Ectodermal cell (in vitro differentiated cells): ENCODE measurements at regions not wholly inside any gene's neighbourhood (a gene's known extent, or its start where the extent isn't known, plus 50 kb on each side); places are given as distances from the start of the nearest gene placed in this dataset.
"Not testable (repeated sequence)": the region's sequence is repeated elsewhere in the genome, so short reads cannot be mapped to it uniquely, and the experiment has no call there.

Source experiments
- H3K27ac ChIP-seq: 2 replicates; pipeline ENCODE4 v1.7.0; 2013; ENCODE audit warnings: mild to moderate bottlenecking, low read depth, low read length; ENCODE audit not compliant: insufficient read depth, poor library complexity, severe bottlenecking
- H3K27me3 ChIP-seq: 2 replicates; pipeline ENCODE4 v1.7.0; 2013; ENCODE audit warnings: mild to moderate bottlenecking, low read length; ENCODE audit not compliant: insufficient read depth, control insufficient read depth, poor library complexity, severe bottlenecking
- H3K36me3 ChIP-seq: one replicate; pipeline ENCODE4 v1.7.0; 2013; ENCODE audit warnings: low read length; ENCODE audit not compliant: control insufficient read depth, insufficient read depth
- H3K4me1 ChIP-seq: one replicate; pipeline ENCODE4 v1.7.0; 2013; ENCODE audit warnings: low read length; ENCODE audit not compliant: control insufficient read depth, insufficient read depth
- H3K4me3 ChIP-seq: 2 replicates; pipeline ENCODE4 v1.7.0; 2013; ENCODE audit warnings: low read depth, low read length, control low read depth; ENCODE audit not compliant: insufficient read depth
- H3K9me3 ChIP-seq: 2 replicates; pipeline ENCODE4 v1.7.0; 2013; ENCODE audit warnings: mild to moderate bottlenecking, low read length, moderate library complexity; ENCODE audit not compliant: control insufficient read depth
- WGBS, 2 experiments: methylation state at CpG; one replicate each; pipeline ENCODE4 v1.1.7; 2013; ENCODE audit warnings: missing lambda C conversion rate in 2 of 2; 5-methylcytosine and 5-hydroxymethylcytosine counted together

DNA sequence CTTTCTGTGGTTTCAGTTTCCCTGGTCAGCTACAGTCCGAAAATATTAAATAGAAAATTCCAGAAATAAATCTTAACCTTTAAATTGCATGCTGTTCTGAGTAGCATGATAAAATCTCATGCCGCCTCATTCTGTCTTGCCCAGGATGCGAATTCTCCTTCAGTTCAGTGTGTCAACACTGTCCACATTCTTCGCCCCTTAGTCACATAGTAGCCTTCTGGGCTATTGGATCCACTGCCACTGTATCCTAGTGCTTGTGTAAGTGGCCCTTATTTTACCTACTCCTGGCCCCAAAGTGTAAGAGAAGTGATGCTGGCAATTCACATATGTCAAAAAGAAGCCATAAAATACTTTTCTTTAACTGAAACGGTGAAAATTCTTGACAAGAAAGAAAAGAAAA, 129.6 kb downstream of the ZWINT start:
- Histone ChIP-seq H3K9me3 (no peaks in the 10 kb centered on the region), H3K36me3 (no peaks in the 10 kb centered on the region), H3K27ac (no peak overlapping the region), H3K4me1 (no peaks in the 10 kb centered on the region), H3K27me3 (no peaks in the 10 kb centered on the region), H3K4me3 (no peak overlapping the region)
- 72% methylated on average over 5 of the region's 5 CpGs for WGBS, 2 experiments

DNA sequence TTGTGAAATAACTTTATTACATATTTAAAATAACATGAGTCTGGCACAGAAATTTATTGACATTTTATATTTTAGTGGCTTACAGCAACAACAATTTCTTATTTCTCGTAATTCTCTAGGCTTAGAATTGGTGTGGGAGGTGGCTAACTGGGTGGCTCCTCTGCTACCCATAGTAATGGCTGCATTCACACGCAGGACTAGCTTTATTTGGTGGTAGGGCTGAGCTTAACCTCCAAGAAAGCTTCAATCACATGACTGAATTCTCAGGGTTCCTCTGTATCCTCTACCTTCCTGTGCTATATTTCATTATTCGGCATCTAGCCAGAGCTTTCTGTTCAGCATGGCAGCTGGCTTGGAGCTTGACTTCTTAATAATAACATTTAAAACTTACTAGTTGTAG, 138.8 kb downstream of the ZWINT start:
- WGBS, 2 experiments: 78 to 85% methylated on average over 3 of the region's 3 CpGs
- no peak overlapping the region for H3K4me3 ChIP-seq

DNA sequence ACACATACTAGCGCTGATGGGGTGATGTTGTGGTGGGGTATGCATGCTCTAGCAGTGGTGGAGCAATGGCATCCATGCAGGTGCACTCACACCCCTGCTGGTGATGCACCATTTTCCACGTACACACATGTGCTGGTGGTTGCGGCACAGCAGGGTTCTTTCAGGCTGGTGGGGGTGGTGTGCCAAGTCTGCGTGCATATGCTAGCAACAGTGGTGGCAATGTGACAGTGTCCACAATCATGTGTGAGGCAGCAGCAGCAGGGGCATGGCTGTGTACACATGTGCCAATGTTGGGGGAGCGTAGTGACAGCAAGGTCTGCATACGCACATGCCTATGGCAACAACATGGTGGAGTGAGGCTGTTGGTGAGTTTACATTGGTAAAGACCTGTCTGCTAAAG, 148.1 kb downstream of the ZWINT start:
- H3K27ac ChIP-seq: no peak overlapping the region
- H3K4me3 ChIP-seq: no peak overlapping the region
- H3K36me3 ChIP-seq: no peaks in the 10 kb centered on the region
- WGBS, 2 experiments: 97% methylated on average over 6 of the region's 6 CpGs
- H3K27me3 ChIP-seq: no peaks in the 10 kb centered on the region
- H3K9me3 ChIP-seq: no peaks in the 10 kb centered on the region
- no peaks in the 10 kb centered on the region for H3K4me1 ChIP-seq

More for the DNA sequence above, 138.8 kb downstream of the ZWINT start:
- Histone ChIP-seq H3K27me3 (no peaks in the 10 kb centered on the region), H3K4me1 (no peaks in the 10 kb centered on the region), H3K9me3 (no peaks in the 10 kb centered on the region), H3K27ac (no peak overlapping the region), H3K36me3 (no peaks in the 10 kb centered on the region)

DNA sequence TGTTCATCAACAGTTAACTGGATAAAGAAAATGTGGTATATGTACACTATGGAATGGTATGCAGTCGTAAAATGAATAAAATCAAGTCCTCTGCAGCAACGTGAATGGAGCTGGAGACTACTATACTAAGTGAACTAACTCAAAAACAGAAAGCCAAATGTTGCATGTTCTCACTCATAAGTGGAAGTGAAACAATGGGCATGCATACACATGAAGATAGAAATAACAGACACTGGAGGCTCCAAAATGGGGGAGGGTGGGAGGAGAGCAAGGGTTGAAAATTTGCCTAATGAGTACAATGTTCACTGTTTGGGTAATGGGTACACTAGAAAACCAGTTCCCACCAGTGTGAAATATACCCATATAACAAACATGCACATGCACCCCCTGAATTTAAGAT, 179.5 kb downstream of the ZWINT start:
- Histone ChIP-seq H3K4me1 (no peaks in the 10 kb centered on the region), H3K36me3 (no peaks in the 10 kb centered on the region), H3K27me3 (no peaks in the 10 kb centered on the region), H3K9me3 (no peaks in the 10 kb centered on the region), H3K27ac (no peak overlapping the region), H3K4me3 (no peak overlapping the region)
- WGBS, 2 experiments: 83 to 94% methylated on average over 2 of the region's 2 CpGs

- 82 to 83% methylated on average over 4 of the region's 4 CpGs for WGBS, 2 experiments
- Histone ChIP-seq H3K27ac (no peak overlapping the region), H3K36me3 (no peaks in the 10 kb centered on the region), H3K27me3 (no peaks in the 10 kb centered on the region), H3K9me3 (no peaks in the 10 kb centered on the region), H3K4me3 (no peak overlapping the region), H3K4me1 (no peaks in the 10 kb centered on the region)
These were observed 182.8 kb downstream of the ZWINT start for GRCh38 chr10:56178210-56178609.

- H3K4me1 ChIP-seq, H3K36me3 ChIP-seq, H3K9me3 ChIP-seq, H3K27ac ChIP-seq, H3K4me3 ChIP-seq, H3K27me3 ChIP-seq: not testable (repeated sequence)
- WGBS, 2 experiments: 94 to 95% methylated on average over 41 of the region's 41 CpGs
These were observed 206.0 kb downstream of the ZWINT start for GRCh38 chr10:56155091-56155513.

DNA sequence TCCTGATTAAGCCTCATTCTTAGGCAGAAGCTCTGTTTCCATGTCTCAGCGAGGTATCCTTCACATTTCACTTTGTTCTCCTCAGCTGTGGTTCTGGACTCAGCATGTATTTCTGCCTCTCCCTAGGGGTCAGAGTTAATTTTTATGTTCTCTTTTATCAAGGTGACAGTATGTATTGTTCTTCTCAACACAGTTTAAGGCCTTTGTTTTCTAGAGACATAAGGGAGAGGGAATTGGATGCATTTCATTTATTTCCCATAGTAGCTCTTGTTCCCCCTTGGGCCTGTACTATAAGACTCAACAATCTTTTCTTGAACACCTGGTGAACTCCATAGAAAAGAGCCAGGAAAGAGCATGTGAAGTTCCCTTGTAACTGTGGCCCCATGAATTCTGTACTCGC, 214.3 kb downstream of the ZWINT start:
- Histone ChIP-seq H3K4me3 (no peak overlapping the region), H3K4me1 (no peaks in the 10 kb centered on the region), H3K27me3 (no peaks in the 10 kb centered on the region), H3K9me3 (no peaks in the 10 kb centered on the region), H3K36me3 (no peaks in the 10 kb centered on the region), H3K27ac (no peak overlapping the region)
- WGBS, 2 experiments: 75 to 87% methylated on average over 1 to 2 of the region's 2 CpGs

DNA sequence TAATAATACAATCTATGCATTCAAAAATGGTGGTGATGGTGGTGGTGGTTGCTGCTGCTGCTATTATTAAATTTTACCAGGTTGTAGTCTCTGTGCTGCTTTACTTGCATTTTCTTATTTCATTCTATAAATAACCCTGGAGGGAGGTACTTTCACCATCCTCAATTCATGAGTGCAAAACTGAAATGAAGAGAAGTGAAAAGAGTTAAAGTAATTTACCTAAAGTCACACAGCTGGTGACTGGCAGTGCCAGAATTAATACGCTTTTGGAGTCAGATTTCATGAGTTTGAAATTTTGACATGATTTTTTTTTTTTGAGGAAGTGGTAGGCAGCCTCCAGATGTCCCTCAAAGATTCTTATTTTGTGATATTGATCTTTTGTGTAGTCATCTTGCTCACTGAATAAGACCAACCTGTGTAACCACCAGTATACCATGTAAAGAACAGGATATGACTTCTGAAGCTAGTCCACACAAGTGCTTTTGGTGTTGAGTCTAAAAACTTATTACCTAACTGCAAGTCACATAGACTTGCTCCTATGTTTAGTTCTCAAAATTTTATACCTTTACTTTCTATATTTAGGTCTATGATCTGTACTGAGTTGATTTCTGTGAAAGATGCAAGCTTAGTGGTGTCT, 218.8 kb downstream of the ZWINT start:
- Histone ChIP-seq H3K4me3 (no peak overlapping the region), H3K4me1 (no peaks in the 10 kb centered on the region), H3K36me3 (no peaks in the 10 kb centered on the region), H3K27me3 (no peaks in the 10 kb centered on the region), H3K27ac (no peak overlapping the region), H3K9me3 (no peaks in the 10 kb centered on the region)
- WGBS, 2 experiments: 94 to 96% methylated on average over 1 of the region's 1 CpG

DNA sequence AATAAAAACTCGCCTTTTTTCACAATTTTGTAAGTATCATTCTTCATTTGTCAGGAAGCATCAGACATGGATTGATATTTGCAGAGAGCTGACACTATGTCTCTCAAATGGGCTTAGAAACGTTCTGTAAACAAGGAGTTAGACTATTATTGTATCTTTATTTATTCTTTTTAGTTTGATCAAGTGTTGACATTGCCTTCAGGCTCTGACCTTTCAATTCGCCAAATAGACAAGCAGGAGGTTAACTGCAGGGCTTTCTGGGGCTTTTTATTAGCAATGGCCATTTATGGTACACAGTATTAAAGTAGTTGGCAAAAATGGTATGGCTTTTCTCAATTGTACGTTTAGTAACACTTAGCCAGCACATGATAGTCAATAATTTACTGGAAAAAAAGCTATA, 221.7 kb downstream of the ZWINT start:
- no peaks in the 10 kb centered on the region for H3K9me3 ChIP-seq
- H3K27me3 ChIP-seq: no peaks in the 10 kb centered on the region
- WGBS, 2 experiments: 86 to 97% methylated on average over 2 to 3 of the region's 4 CpGs
- H3K4me3 ChIP-seq: no peak overlapping the region
- H3K4me1 ChIP-seq: no peaks in the 10 kb centered on the region
- H3K36me3 ChIP-seq: no peaks in the 10 kb centered on the region
- H3K27ac ChIP-seq: no peak overlapping the region

DNA sequence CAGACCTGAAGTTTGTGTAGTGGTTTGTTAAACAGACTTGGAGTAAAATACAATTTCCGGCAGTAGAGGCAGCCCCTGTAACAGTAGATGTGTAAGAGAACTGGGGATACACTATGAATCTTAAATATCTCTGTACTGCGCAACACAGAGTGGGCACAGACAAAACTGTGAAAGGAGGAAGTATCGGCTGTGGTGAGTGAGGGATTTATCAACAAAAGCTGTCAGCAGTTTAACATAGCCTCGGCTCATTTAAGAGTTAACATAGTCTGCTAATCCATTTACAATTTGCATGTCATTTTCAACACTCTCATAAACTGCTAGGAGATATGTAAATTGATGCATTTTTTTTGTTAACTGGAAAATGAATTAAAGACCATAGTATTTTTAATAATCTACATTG, 225.2 kb downstream of the ZWINT start:
- H3K4me3 ChIP-seq: no peak overlapping the region
- H3K9me3 ChIP-seq: no peaks in the 10 kb centered on the region
- H3K36me3 ChIP-seq: no peaks in the 10 kb centered on the region
- no peak overlapping the region for H3K27ac ChIP-seq
- H3K27me3 ChIP-seq: no peaks in the 10 kb centered on the region
- WGBS, 2 experiments: 93 to 94% methylated on average over 3 to 4 of the region's 4 CpGs
- H3K4me1 ChIP-seq: no peaks in the 10 kb centered on the region

GRCh38 chr10:56123247-56123646, 237.8 kb downstream of the ZWINT start:
- H3K36me3 ChIP-seq: no peaks in the 10 kb centered on the region
- no peak overlapping the region for H3K27ac ChIP-seq
- no peaks in the 10 kb centered on the region for H3K9me3 ChIP-seq
- H3K27me3 ChIP-seq: no peaks in the 10 kb centered on the region
- no peak overlapping the region for H3K4me3 ChIP-seq
- WGBS, 2 experiments: 85 to 94% methylated on average over 1 of the region's 1 CpG
- H3K4me1 ChIP-seq: no peaks in the 10 kb centered on the region
